ENCODE measurements at regions not wholly inside any gene's neighbourhood (a gene's known extent, or its start where the extent isn't known, plus 50 kb on each side); places are given as distances from the start of the nearest gene placed in this dataset.

DNA sequence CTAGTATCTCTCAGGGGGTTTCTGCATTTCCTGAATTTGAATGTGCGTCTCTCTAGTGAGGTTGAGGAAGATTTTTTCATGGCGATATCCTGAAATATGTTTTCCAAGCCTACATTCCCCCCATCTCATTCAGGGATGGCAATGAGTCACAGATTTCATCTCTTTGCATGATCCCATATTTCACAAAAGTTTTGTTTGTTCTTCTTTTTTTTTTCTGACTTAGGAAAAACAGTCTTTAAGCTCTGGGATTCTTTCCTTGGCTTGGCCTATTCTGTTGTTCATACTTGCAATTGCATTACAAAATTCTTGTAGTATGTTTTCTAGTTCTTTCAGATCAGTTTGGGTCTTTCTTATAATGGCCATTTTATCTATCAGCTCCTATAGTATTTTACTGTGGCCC lies 136.5 kb downstream of the DSEL start:
- DNase-seq = no peak

DNA sequence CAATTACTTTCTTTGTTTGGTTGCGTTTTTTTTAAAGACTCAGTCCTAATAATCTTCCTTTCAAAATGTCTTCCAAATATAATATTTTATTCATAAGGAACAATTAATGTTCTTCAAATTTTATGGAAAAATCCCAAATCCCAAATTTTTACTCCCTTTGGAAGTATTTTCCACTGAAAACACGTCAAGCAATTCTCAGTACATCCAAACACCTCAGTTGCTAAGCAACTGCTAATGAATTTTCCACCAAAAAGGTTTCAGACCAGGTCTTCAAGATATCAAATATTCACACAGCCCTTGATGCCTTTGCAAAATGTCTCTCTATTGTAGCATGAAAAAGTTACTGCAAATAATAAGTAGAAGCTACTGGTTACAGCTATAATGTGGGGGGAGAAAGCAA lies 140.1 kb downstream of the DSEL start:
- DNase-seq = no peak

DNA sequence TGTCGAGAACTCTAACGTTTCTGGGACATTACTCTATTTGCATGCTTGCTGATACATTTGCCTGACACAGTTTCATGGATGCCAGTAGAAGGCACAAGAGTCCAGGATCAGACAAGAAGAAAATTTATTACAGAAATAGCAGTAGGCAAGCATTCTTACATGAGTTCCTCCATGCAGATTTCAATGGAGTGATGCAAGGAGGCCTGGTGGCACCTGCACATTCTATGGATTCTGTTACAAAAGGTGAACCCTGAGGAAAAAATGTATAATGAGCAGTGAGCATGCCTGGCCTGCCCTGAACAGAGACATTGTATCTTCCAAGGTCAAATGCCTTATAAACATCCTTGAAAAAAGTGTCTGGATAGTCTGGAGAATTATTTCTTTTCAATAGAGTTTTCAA lies 142.9 kb downstream of the DSEL start:
- no peak for DNase-seq

DNA sequence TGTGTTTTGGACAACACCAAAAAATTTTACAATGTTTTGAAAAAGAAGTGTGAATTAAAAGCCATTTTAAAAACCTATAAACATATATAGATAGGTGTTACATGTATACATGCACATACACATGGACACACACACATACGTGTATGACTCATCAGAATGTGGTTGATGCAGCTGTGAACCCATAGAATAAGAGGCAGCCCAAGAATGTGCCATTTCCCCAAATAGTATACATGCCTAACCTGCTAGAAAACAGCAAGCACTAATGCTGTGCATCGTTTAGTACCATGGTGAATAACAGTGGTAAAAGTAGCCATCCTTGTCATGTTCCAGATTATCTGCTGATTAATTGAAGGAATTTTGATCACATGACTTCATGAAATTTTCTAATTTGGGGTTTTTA lies 149.0 kb downstream of the DSEL start:
- DNase-seq = no peak

DNA sequence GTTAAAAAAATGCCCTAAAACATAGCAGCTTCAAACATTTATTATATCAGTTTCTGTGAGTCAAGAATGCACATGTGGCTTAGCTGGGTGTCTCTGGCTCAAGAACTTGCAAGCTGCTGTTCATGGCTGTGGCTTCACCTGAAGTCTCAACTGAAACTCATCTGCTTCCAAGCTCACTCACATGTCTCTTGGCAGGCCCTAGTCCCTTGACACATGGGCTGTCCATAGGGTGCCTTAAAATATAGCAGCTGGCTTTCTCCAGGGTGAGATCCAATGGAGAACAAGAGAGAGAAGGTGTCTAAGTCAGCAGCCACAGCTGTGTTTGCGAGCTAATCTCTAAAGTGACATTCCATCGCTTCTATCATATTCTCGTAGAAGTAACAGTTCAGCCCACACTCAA lies 152.8 kb downstream of the DSEL start:
- DNase-seq = no peak

DNA sequence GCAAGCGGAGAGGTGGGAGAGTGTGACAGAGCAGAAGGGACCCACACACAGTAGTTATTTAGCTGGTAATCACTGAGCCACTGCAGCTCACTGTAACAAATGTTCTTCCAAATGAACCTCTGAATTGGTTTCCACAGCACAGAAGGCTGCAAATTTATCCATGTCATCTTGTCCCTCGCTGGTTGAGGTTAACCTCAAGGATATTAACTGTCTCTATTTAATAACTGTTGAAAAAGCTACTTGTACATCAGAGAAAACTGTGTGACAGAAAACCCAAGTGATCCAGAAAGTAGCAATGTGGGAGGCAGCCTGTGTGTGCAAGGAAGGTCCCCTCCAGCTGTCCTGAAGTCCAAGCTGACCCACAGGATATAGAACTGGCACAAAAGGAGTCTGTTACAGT lies 153.6 kb downstream of the DSEL start:
- no peak for DNase-seq

DNA sequence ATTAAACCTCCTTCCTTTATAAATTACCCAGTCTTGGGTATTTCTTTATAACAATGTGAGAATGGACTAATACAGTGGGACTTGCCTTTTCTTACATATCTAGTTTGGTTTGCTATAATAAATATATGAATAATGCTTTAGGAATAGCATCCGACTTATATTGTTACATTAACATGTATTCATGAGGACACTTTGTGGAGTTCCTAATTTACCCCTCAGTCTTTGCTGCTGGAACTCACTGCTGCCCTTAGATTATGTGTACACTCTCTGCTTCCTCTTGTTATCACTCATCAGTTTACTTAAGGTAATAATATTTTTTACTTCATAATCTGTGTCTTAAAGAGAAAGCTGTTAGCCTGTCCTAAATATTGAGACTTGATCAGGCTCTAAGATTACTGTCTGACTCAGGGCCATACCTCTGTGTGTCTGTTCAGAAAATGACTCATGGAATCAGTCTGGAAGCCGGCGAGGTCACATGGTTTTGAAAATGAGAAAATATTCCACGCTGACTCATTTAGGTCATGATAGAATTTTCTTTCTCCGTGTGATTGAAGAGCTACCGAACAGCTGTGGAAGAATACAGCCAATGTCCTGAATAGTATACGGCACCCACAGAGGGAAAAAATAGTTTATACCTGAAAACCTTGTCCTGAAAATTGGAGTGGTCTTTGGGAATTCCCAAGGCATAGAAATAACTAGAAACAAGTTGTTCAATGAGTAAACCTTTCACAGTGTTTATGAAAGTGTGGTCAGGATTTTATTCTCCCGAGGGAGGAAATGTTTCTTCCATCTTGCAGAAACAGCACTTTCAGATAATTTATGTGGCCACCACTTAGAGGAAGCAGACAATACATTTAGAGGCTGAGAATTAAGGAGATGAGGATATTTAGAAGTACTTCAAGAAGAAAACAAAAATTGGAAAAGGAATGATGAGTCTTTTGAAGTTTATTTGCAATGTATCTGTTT lies 156.4 kb downstream of the DSEL start:
- DNase-seq = peak; percentile 79

DNA sequence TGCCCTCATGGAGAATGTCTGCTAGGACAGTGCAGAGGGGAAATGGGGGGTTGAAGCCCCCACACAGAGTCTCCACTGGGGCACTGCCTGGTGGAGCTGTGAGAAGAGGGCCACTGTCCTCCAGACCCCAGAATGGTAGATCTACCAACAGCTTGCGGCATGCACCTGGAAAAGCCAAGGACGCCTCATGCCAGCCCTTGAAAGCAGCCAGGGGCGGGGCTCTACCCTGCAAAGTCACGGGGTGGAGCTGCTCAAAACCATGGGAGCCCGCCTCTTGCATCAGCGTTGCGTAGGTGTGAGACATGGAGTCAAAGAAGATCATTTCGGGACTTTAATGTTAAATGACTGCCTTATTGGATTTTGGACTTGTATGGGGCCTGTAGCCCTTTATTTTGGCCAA lies 157.6 kb downstream of the DSEL start:
- no peak for DNase-seq

DNA sequence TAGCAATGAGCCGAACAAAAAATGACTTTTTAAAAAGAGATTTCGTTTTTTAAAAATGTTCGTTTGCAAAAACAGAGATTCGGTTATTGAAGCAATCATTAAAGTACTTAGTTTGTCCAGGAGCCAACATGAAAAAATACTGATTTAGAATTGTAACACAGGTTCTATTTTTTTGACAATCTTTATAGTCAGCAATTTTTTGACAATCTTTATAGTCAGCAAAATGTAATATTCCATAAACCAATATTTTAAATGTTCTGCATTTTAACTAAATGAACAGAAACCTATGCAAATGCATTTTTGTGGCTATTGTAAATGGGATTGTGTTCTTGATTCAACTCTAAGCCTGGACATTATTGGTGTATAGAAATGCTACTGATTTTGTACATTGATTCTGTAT lies 161.8 kb downstream of the DSEL start:
- DNase-seq = no peak

DNA sequence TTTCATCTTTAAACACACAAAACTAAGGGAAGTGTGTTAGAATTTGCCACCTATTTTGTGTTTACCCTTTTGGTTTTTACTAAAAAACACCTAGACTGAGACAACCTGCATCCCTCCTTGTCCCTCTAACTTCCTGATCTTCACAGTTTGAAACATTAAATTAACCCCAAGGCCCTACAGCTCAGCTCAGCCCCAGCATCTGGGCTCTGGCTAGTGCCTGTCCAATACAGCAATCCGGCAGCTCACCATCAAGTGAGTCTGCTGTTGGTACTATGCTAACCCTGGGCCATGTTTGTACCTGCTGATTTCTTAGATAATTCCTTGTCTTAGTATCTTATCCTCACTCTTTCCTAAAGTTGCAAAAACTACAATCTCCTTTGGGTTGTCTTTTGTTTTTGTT lies 162.4 kb downstream of the DSEL start:
- no peak for DNase-seq

DNA sequence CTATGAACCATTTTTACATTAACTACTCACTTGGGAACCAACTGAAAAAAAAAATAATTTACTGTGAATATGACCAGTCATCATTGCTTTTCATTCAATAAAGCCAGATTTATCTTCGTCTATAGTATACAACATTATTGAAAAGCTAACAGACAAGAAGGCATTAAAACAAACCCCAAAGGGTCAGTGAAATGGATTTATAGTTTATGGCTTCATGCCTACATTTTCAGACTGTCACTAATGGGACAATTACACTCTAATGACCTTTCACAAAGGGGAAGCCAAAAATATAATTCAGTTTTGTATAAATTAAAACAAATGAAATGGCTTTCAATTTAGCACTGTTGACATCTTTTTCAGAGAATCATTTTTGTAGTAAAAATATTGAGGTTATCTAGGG lies 169.1 kb downstream of the DSEL start:
- DNase-seq = no peak

DNA sequence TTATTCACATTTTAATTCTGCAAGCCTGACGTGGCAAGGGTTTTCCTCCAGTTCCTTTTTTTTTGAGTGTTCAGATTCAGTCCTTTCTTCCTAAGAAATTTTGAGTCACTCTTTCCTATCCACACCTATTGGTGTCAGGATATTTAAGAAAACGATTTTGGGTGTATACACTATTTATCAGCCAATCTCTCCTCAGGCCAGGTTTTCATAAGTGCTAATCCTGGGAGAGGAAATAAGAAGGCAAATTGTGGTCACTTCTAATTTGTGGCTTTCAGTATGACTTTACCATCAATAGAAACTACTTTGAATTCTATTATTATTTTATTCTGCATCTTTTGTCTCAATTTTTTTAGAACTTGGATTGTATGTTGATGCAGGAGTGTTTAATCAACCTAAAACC lies 174.4 kb downstream of the DSEL start:
- DNase-seq = no peak

DNA sequence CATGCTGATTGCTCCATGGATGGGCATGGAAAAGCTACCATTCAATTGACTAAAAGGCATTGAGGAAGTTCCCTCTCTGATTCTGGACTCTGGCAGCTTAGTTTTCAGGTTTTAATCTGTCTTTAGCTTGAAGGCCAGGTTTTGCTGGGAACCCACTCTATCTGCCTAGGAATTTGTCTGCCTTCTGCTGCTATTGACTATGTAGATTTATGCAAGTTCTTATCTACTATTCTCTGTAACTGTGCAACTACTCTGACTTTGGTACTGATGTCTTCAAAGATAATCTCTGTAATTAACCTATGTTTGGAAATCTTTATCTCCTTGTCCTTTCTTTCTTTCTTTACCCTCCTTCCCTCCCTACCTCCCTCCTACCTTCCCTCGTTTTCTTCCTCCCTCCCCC lies 178.8 kb downstream of the DSEL start:
- DNase-seq = no peak

DNA sequence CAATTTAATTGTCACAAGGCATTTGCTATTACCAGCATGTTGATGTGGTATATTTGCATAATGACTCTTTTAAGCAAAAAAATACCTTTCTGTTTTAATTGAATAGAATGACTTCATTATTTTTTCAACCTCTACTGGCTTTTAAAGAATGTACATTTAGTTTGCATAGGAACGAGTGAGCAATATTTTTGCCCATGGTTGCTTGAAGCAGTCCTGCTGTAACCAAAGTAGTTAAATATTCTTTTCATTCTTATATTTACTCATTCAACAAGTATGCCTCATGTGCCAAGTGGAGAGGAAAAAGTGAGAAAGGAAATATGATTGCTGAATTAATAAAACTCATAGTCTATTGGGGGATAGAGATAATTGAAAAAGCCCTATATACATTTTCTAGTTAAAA lies 184.7 kb downstream of the DSEL start:
- DNase-seq = no peak

DNA sequence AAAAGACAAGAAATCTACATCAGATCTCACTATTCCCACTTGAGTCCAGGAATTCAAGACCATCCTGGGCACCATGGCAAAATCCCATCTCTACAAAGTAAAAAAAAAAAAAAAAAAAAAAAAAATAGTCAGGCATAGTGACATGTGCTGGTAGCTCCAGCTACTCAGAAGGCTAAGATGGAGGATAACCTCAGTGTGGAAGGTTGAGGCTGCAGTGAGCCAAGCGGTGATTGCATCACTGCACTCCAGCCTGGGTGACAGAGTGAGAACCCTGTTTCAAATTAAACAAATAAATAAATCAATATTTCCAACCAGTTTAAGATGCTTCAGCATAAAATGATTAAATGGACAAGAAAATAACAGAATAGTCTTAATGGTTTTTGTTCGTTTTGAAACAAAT lies 197.4 kb downstream of the DSEL start:
- no peak for DNase-seq

DNA sequence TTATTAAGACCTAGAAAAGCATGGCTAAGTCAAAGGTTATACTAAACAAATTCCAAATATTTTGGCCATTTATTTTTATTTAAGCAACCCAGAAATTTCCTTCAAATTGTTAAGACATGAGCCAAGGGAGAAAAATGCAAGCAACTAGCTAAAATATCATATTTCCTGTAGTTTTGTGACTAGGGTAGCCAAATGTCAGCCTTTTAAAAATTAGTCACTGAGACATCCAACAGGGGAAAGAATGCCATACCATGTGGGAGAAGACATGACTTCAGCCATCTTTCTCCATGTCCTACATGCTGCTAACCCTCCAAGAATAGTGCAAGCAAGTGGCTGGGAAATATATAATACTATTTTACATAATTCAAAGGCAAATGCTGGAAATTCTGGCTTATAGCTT lies 197.9 kb downstream of the DSEL start:
- no peak for DNase-seq

DNA sequence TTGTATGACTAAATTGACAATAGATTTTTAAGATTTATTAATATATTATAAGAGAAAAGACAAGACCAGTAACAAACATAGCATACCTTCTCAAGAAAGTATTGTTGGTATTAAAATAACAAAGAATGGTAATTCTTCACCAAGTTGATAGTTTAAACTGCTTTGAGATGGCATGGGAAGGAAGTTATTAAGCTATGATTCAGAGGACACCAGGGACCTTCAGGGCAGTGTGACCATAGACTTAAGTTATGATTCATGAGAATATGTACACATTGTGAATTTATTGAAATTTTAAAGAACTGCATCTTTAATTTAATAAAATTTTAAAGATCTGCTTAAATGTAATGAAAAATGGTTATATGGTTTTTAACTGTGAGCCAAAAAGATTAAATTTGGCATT lies 205.7 kb downstream of the DSEL start:
- DNase-seq = no peak

DNA sequence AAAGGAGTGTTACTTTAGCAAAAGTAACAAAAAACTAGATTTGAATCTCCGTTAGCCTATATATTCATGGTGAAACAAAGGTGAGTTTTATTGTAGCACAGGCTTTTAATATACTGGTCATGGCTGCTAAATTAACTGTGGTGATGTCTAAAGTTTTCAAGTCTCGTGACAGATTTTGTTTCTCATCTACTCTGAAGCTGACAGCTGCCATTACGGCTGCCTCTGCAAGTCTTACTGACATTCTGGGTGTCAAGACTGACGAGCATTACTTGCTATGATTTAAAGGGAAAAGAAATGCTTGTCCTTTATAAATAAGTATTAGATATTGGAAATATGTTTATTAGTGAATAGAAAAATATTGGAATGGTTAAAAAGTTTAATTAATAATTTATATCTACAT lies 207.7 kb downstream of the DSEL start:
- no peak for DNase-seq

DNA sequence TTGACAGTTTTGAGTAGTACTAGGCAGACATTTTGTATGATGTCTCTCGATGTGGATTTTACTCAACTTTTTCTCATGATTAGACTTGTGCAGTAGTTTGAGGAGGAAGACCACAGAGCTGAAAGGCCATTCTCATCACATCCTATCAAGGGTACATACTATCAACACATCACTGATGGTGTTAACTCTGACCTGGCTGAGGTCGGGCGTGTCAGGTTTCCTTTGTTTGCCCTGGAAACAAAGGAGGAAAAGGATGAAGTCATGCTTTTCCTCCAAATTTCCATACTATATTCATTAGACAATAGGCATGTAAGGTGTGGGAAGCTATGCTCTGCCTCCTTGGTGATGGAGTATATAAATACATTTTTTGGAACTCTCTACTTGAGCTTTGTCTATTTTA lies 211.1 kb downstream of the DSEL start:
- no peak for DNase-seq

DNA sequence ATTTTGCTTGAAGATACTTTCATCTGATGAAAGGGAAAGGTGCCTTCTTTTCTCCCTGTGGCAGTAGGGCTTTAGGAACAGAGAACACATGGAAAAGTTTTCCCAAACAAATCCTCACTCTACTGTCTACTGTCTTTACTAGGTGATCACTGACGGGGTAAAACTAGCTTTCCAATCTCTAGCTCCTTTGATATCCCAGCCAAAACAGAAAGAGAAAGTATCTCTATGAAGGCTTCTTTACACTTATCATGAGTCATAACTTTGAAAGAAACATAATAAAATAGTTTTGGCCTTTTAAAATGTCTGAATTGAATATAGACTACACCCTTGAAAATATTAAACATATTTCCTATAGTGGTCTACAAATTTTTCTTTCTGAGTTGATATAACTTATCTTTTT lies 214.5 kb downstream of the DSEL start:
- DNase-seq = no peak

DNA sequence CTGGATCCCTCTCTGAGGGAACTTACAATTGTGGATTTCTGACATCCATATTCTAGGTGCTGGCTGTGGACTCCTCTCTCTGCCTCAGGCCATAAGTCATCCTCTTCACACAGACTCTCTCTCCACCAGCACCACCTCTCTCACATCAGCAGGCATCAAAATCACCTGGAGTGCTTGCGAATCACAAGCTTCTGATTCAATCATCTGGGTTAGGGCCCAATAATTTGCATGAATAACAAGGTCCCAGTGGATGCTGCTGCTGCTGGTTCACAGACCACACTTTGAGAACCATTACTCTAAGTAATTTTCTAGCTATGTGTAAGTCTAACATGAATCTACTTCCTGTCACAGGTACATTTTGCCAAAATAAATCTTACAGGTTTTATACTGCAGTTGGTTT lies 214.9 kb downstream of the DSEL start:
- no peak for DNase-seq

DNA sequence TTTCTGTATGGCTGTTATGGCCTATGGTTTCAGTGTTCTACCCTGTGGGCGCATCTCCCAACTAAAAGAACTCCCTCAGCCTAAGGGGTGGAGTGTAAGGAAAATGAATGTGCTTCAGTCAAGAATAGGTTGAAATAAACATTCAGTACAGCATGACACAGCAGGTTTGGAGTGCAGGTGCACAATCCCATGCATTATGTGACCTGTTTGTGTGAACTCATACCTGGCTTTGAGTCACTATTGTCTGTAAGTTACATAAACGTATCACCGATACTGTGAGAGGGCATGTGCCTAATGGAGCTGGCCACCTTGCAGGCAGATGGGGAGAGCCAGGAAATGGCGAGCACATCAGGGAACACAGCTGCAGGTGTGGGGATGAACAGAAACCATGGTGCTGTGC lies 216.0 kb downstream of the DSEL start:
- DNase-seq = no peak

DNA sequence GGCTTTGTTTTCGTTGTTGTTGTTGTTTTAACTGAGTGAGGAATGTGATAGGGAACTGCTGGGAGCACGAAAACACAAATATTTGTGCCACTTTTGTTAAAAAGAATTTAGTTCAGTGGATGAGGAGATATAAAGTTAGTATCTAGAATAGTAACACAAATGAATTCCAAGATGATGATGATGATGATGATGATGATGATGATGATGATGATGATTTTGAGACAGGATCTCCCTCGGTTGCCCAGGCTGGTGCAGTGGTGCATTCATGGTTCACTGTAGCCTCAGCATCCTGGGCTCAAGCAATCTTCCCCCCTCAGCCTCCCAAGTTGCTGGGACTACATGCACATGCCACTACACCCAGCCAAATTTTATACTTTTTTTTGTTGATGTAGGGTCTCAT lies 223.7 kb downstream of the DSEL start:
- DNase-seq = no peak

DNA sequence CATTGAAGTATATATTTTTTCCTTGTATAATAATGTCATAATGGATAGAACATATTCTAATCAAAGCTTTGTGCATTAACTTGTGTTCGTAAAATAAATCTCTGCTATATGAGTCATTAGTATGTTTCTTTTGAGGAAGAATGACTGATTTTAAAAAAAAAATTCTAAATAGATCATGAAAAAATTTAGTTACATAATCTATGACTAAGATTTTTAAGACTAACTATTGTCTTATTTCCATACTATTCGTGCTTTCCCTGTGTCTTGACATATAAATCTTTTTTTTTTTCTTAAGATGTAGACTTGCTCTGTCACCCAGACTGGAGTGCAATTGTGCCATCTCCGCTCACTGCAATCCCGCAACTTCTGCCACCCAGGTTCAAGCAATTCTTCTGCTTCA lies 226.1 kb downstream of the DSEL start:
- DNase-seq = no peak

DNA sequence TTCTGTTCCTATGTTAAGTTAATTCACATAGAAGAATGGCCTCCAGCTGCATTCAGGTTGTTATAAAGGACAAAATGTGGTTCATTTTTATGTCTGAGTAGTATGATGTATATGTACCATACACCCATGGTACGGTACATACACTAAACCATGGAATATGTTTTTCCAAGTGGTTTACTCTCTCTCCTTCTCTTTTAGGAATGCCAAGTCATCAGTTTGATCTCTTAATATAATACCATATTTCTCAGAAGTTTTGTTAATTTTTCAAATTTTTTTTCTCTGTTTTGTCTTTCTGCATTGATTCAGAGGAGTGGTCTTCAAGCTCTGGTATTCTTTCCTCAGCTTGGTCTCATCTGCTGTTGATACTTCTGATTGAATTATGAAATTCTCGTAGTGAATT lies 230.9 kb downstream of the DSEL start:
- no peak for DNase-seq

Data from femur (tissue), 1 donor.